ENCODE measurements at regions not wholly inside any gene's neighbourhood (a gene's known extent, or its start where the extent isn't known, plus 50 kb on each side); places are given as distances from the start of the nearest gene placed in this dataset.
"Not testable (repeated sequence)": the region's sequence is repeated elsewhere in the genome, so short reads cannot be mapped to it uniquely, and the experiment has no call there.

GRCh38 chr5:96326902-96327301, 106.1 kb downstream of the PCSK1 start:
- no peak for TF ChIP-seq CTCF (IDR thresholded peaks at IDR 0.05)
- Mint-ChIP-seq H3K9me3 (no peaks in the 10 kb centered on the region), H3K4me3 (no peak overlapping the region), H3K36me3 (ENCODE audit: low read depth) (peaks cover 16% of the 10 kb centered on the region), H3K27me3 (ENCODE audit: insufficient read depth) (no peaks in the 10 kb centered on the region), H3K4me1 (ENCODE audit: low read depth) (peaks cover 96% of the 10 kb centered on the region), H3K27ac (no peak overlapping the region)
- DNase-seq: no peak

GRCh38 chr5:96324708-96325107, 108.3 kb downstream of the PCSK1 start:
- TF ChIP-seq CTCF (IDR thresholded peaks at IDR 0.05): no peak
- Mint-ChIP-seq H3K27ac (peak overlapping the region; percentile 81), H3K27me3 (ENCODE audit: insufficient read depth) (peaks cover 1% of the 10 kb centered on the region; the same call in 1 of the 2 replicates), H3K4me3 (peak overlapping the region; percentile 42; the same call in 1 of the 2 replicates), H3K9me3 (no peaks in the 10 kb centered on the region), H3K36me3 (ENCODE audit: low read depth) (peaks cover 16% of the 10 kb centered on the region), H3K4me1 (ENCODE audit: low read depth) (peaks cover 94% of the 10 kb centered on the region)
- DNase-seq: peak; percentile 85

GRCh38 chr5:96322865-96323264, 110.2 kb downstream of the PCSK1 start:
- Mint-ChIP-seq H3K9me3 (no peaks in the 10 kb centered on the region), H3K4me1 (ENCODE audit: low read depth) (peaks cover 94% of the 10 kb centered on the region), H3K36me3 (ENCODE audit: low read depth) (peaks cover 16% of the 10 kb centered on the region), H3K4me3 (no peak overlapping the region), H3K27ac (peak overlapping the region; percentile 77; the same call in 1 of the 2 replicates), H3K27me3 (ENCODE audit: insufficient read depth) (peaks cover 1% of the 10 kb centered on the region; the same call in 1 of the 2 replicates)
- no peak for DNase-seq
- no peak for TF ChIP-seq CTCF (IDR thresholded peaks at IDR 0.05)

- Mint-ChIP-seq H3K4me1 (ENCODE audit: low read depth) (peaks cover 91% of the 10 kb centered on the region), H3K9me3 (no peaks in the 10 kb centered on the region), H3K27ac (peak overlapping the region; percentile 77; the same call in 1 of the 2 replicates), H3K27me3 (ENCODE audit: insufficient read depth) (peaks cover 1% of the 10 kb centered on the region; the same call in 1 of the 2 replicates), H3K4me3 (no peak overlapping the region), H3K36me3 (ENCODE audit: low read depth) (peaks cover 12% of the 10 kb centered on the region)
- TF ChIP-seq CTCF (IDR thresholded peaks at IDR 0.05): no peak
- no peak for DNase-seq
Measured at GRCh38 chr5:96322217-96322616, 110.8 kb downstream of the PCSK1 start.

- Mint-ChIP-seq H3K27me3 (ENCODE audit: insufficient read depth) (peaks cover 1% of the 10 kb centered on the region), H3K4me3 (no peak overlapping the region), H3K9me3 (no peaks in the 10 kb centered on the region), H3K36me3 (ENCODE audit: low read depth) (peaks cover 5% of the 10 kb centered on the region), H3K4me1 (ENCODE audit: low read depth) (peaks cover 89% of the 10 kb centered on the region), H3K27ac (peak overlapping the region; percentile 77)
- TF ChIP-seq CTCF (IDR thresholded peaks at IDR 0.05): no peak
- DNase-seq: peak; percentile 81
Measured at GRCh38 chr5:96321345-96321744, 111.7 kb downstream of the PCSK1 start.

GRCh38 chr5:96320797-96321196, 112.3 kb downstream of the PCSK1 start:
- no peak for TF ChIP-seq CTCF (IDR thresholded peaks at IDR 0.05)
- H3K9me3 Mint-ChIP-seq: no peaks in the 10 kb centered on the region
- peak; percentile 35 for DNase-seq
- peak overlapping the region; percentile 77 for H3K27ac Mint-ChIP-seq
- no peaks in the 10 kb centered on the region; the same call in 1 of the 2 replicates for H3K36me3 Mint-ChIP-seq (ENCODE audit: low read depth)
- peaks cover 89% of the 10 kb centered on the region for H3K4me1 Mint-ChIP-seq (ENCODE audit: low read depth)
- H3K27me3 Mint-ChIP-seq (ENCODE audit: insufficient read depth): peaks cover 1% of the 10 kb centered on the region
- 0 out of 2 replicates have a peak overlapping the region, but pooled peaks have one; percentile 24 for H3K4me3 Mint-ChIP-seq

GRCh38 chr5:96319981-96320739, 112.9 kb downstream of the PCSK1 start:
- DNase-seq: peak; percentile 19

More at GRCh38 chr5:96319981-96320739, 112.9 kb downstream of the PCSK1 start:
- not testable (repeated sequence) for H3K27me3 Mint-ChIP-seq (ENCODE audit: insufficient read depth); H3K36me3 Mint-ChIP-seq (ENCODE audit: low read depth); H3K9me3 Mint-ChIP-seq
- H3K4me3 Mint-ChIP-seq: 0 out of 2 replicates have a peak overlapping the region, but pooled peaks have one; percentile 24
- peak overlapping the region; percentile 77 for H3K27ac Mint-ChIP-seq
- peaks cover 90% of the 10 kb centered on the region for H3K4me1 Mint-ChIP-seq (ENCODE audit: low read depth)

Data from HFFc6 (cell line).